SK-N-MC (cell line): ENCODE measurements at regions not wholly inside any gene's neighbourhood (a gene's known extent, or its start where the extent isn't known, plus 50 kb on each side); places are given as distances from the start of the nearest gene placed in this dataset.

Experiments
- EZH2 ChIP-seq: fragments of 200-600 bp; sonication (generic); IDR thresholded peaks from one replicate; pipeline ENCODE4 v1.6.1; 2017; ENCODE audit warnings: antibody characterized with exemption
- POLR2AphosphoS5 ChIP-seq: IDR thresholded peaks from 2 replicates; pipeline ENCODE4 v1.6.1; 2012; ENCODE audit warnings: mild to moderate bottlenecking, low read depth, low read length, borderline replicate concordance

DNA sequence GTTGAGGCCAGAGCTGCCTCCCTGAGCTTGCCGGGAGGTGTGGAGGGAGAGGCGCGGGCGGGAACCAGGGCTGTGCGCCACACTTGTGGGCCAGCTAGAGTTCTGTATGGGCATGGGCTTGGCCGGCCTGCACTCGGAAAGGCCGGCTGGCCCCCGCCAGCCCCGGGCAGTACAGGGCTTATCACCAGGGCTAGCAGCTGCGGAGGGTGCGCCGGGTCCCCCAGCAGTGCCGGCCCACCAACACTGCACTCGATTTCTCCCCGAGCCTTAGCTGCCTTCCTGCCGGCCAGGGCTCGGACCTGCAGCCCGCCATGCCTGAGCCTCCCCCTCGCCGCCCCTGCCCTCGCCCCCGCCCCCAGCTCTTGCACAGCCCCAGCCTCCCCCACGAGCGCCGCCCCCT is 472.7 kb downstream of the TFAP2A start:
- no peak for TF ChIP-seq POLR2AphosphoS5
- TF ChIP-seq EZH2, result no peak
